ENCODE measurements at regions not wholly inside any gene's neighbourhood (a gene's known extent, or its start where the extent isn't known, plus 50 kb on each side); places are given as distances from the start of the nearest gene placed in this dataset.

- H3K27ac ChIP-seq (ENCODE audit: low read depth, low read length): no peak overlapping the region
- no peak overlapping the region for H2AFZ ChIP-seq (ENCODE audit: low read length)
- H4K20me1 ChIP-seq (ENCODE audit: insufficient read depth, low read length): no peaks in the 10 kb centered on the region
- H3K4me2 ChIP-seq (ENCODE audit: insufficient read depth, low read length): no peak overlapping the region
- H3K4me3 ChIP-seq (ENCODE audit: insufficient read depth, low read length): no peak overlapping the region
- TF ChIP-seq CTCF (IDR thresholded peaks at IDR 0.05; ENCODE audit: extremely low read depth, low read depth, low read length): no peak
- no peaks in the 10 kb centered on the region for H3K36me3 ChIP-seq (ENCODE audit: insufficient read depth, low read length)
- no peaks in the 10 kb centered on the region for H3K9me3 ChIP-seq (ENCODE audit: low read depth, low read length)
- H3K27me3 ChIP-seq (ENCODE audit: insufficient read depth, low read length): no peaks in the 10 kb centered on the region
- DNase-seq (ENCODE audit: insufficient read length, low spot score, missing footprints): no peak
- H3K4me1 ChIP-seq (ENCODE audit: insufficient read depth, low read length): no peaks in the 10 kb centered on the region
- H3K79me2 ChIP-seq (ENCODE audit: insufficient read depth, low read length): no peaks in the 10 kb centered on the region
Observed at GRCh38 chr1:212203630-212204029, 81.6 kb upstream of the PPP2R5A start.

- Histone ChIP-seq H3K36me3 (ENCODE audit: insufficient read depth, low read length) (no peaks in the 10 kb centered on the region), H4K20me1 (ENCODE audit: insufficient read depth, low read length) (no peaks in the 10 kb centered on the region), H3K4me2 (ENCODE audit: insufficient read depth, low read length) (no peak overlapping the region), H3K79me2 (ENCODE audit: insufficient read depth, low read length) (no peaks in the 10 kb centered on the region), H3K9me3 (ENCODE audit: low read depth, low read length) (no peaks in the 10 kb centered on the region), H2AFZ (ENCODE audit: low read length) (no peak overlapping the region), H3K4me3 (ENCODE audit: insufficient read depth, low read length) (no peak overlapping the region), H3K4me1 (ENCODE audit: insufficient read depth, low read length) (no peaks in the 10 kb centered on the region), H3K27ac (ENCODE audit: low read depth, low read length) (no peak overlapping the region), H3K27me3 (ENCODE audit: insufficient read depth, low read length) (no peaks in the 10 kb centered on the region)
- no peak for TF ChIP-seq CTCF (IDR thresholded peaks at IDR 0.05; ENCODE audit: extremely low read depth, low read depth, low read length)
- no peak for DNase-seq (ENCODE audit: insufficient read length, low spot score, missing footprints)
Observed at GRCh38 chr1:212205006-212205405, 80.2 kb upstream of the PPP2R5A start.

GRCh38 chr1:212205843-212206242 is 79.4 kb upstream of the PPP2R5A start:
- Histone ChIP-seq H3K79me2 (ENCODE audit: insufficient read depth, low read length) (no peaks in the 10 kb centered on the region), H4K20me1 (ENCODE audit: insufficient read depth, low read length) (no peaks in the 10 kb centered on the region), H3K27ac (ENCODE audit: low read depth, low read length) (no peak overlapping the region), H2AFZ (ENCODE audit: low read length) (no peak overlapping the region), H3K36me3 (ENCODE audit: insufficient read depth, low read length) (no peaks in the 10 kb centered on the region), H3K4me1 (ENCODE audit: insufficient read depth, low read length) (no peaks in the 10 kb centered on the region), H3K4me2 (ENCODE audit: insufficient read depth, low read length) (no peak overlapping the region), H3K27me3 (ENCODE audit: insufficient read depth, low read length) (no peaks in the 10 kb centered on the region), H3K4me3 (ENCODE audit: insufficient read depth, low read length) (no peak overlapping the region), H3K9me3 (ENCODE audit: low read depth, low read length) (no peaks in the 10 kb centered on the region)
- no peak for DNase-seq (ENCODE audit: insufficient read length, low spot score, missing footprints)
- TF ChIP-seq CTCF (IDR thresholded peaks at IDR 0.05; ENCODE audit: extremely low read depth, low read depth, low read length): no peak

GRCh38 chr1:212207118-212207517 is 78.1 kb upstream of the PPP2R5A start:
- Histone ChIP-seq H3K36me3 (ENCODE audit: insufficient read depth, low read length) (no peaks in the 10 kb centered on the region), H3K4me1 (ENCODE audit: insufficient read depth, low read length) (no peaks in the 10 kb centered on the region), H3K27ac (ENCODE audit: low read depth, low read length) (no peak overlapping the region), H3K4me2 (ENCODE audit: insufficient read depth, low read length) (no peak overlapping the region), H3K4me3 (ENCODE audit: insufficient read depth, low read length) (no peak overlapping the region), H3K9me3 (ENCODE audit: low read depth, low read length) (no peaks in the 10 kb centered on the region), H2AFZ (ENCODE audit: low read length) (no peak overlapping the region), H3K27me3 (ENCODE audit: insufficient read depth, low read length) (no peaks in the 10 kb centered on the region), H4K20me1 (ENCODE audit: insufficient read depth, low read length) (no peaks in the 10 kb centered on the region), H3K79me2 (ENCODE audit: insufficient read depth, low read length) (no peaks in the 10 kb centered on the region)
- no peak for DNase-seq (ENCODE audit: insufficient read length, low spot score, missing footprints)
- no peak for TF ChIP-seq CTCF (IDR thresholded peaks at IDR 0.05; ENCODE audit: extremely low read depth, low read depth, low read length)
